Endothelial cell of umbilical vein (primary cell): ENCODE measurements at regions not wholly inside any gene's neighbourhood (a gene's known extent, or its start where the extent isn't known, plus 50 kb on each side); places are given as distances from the start of the nearest gene placed in this dataset.

ENCODE experiments used
- BruUV-seq: library from RNA; stranded (reverse); fragments of 400-500 nt; replicated peaks from 2 replicates; lab custom pipeline; 2021; lab: Mats Ljungman, UMichigan
- CTCF ChIA-PET: fragments of 300-600, 350-600 bp; sonication (Branson Sonifier 250); formaldehyde crosslinking; loops from one replicate; lab custom pipeline; 2021; ENCODE audit warnings: antibody characterized with exemption, inconsistent platforms; lab: Charles Lee
- POLR2A ChIA-PET: fragments of 300-600, 350-600 bp; sonication (Branson Sonifier 250); formaldehyde crosslinking; loops from one replicate; lab custom pipeline; 2021; ENCODE audit warnings: antibody characterized with exemption, inconsistent platforms; lab: Charles Lee
- DNase-seq: peaks from one replicate; pipeline ENCODE4 v3.0.0-alpha.2; 2011; ENCODE audit warnings: low read depth, low spot score
- FAIRE-seq: peaks from 2 replicates; lab custom pipeline; 2011; peaks lifted over from hg19 to GRCh38; lab: Jason Lieb, UNC
- H2AFZ ChIP-seq: 2 replicates; pipeline ENCODE4 v1.6.0; 2012; ENCODE audit warnings: low read depth, low read length, control low read depth, inconsistent platforms
- H3K27ac ChIP-seq: 2 replicates; pipeline ENCODE4 v1.5.1; 2011; ENCODE audit warnings: low read depth, mild to moderate bottlenecking, control low read depth, low read length, moderate library complexity; ENCODE audit not compliant: insufficient read depth
- H3K27me3 ChIP-seq, 2 experiments: 2 replicates each; pipeline versions ENCODE4 v1.6.0 to v1.6.1; 2011; ENCODE audit warnings: low read length in 2 of 2, mixed read lengths in 1 of 2; ENCODE audit not compliant: control insufficient read depth in 2 of 2, insufficient read depth in 2 of 2
- H3K36me3 ChIP-seq, 2 experiments: 2 replicates in 1 of 2; 3 replicates in 1 of 2; pipeline ENCODE4 v1.5.1; 2011; ENCODE audit warnings: low read length in 2 of 2, mild to moderate bottlenecking in 1 of 2, moderate library complexity in 1 of 2; ENCODE audit not compliant: control insufficient read depth in 2 of 2, insufficient read depth in 2 of 2; ENCODE audit errors: extremely low read depth in 1 of 2
- H3K4me1 ChIP-seq: 3 replicates; pipeline ENCODE4 v1.5.1; 2011; ENCODE audit warnings: mild to moderate bottlenecking, low read length; ENCODE audit not compliant: control insufficient read depth, insufficient read depth; ENCODE audit errors: extremely low read depth
- H3K4me2 ChIP-seq: 2 replicates; pipeline ENCODE4 v1.6.1; 2011; ENCODE audit warnings: low read length, control low read depth, mixed read lengths; ENCODE audit not compliant: insufficient read depth
- H3K4me3 ChIP-seq, 3 experiments: fragments of 200-600 bp in 1 of 3; sonication (generic), shearing (Covaris generic) in 1 of 3; replicated peaks in 1 of 3; 2 replicates each; pipeline ENCODE4 v1.5.1; 2011 to 2016; ENCODE audit warnings: control low read depth in 3 of 3, low read length in 3 of 3, mild to moderate bottlenecking in 2 of 3, inconsistent platforms in 1 of 3, low read depth in 1 of 3, moderate library complexity in 1 of 3; ENCODE audit not compliant: insufficient read depth in 1 of 3
- H3K79me2 ChIP-seq: 2 replicates; pipeline ENCODE4 v1.6.0; 2012; ENCODE audit warnings: low read length, inconsistent platforms; ENCODE audit not compliant: control insufficient read depth, insufficient read depth
- H3K9ac ChIP-seq: replicated peaks from 2 replicates; pipeline ENCODE3; 2011; ENCODE audit warnings: low read length, control low read depth; ENCODE audit not compliant: insufficient read depth; ENCODE audit errors: extremely low read depth
- H3K9me1 ChIP-seq: replicated peaks from 3 replicates; pipeline ENCODE4 v1.6.0; 2011; ENCODE audit warnings: mild to moderate bottlenecking, low read length; ENCODE audit not compliant: control insufficient read depth, insufficient read depth; ENCODE audit errors: extremely low read depth
- H3K9me3 ChIP-seq: replicated peaks from 2 replicates; pipeline ENCODE4 v1.5.1; 2012; ENCODE audit warnings: low read length, inconsistent platforms; ENCODE audit not compliant: control insufficient read depth, insufficient read depth
- H4K20me1 ChIP-seq: replicated peaks from 2 replicates; pipeline ENCODE3; 2011; ENCODE audit warnings: mild to moderate bottlenecking, low read length; ENCODE audit not compliant: control insufficient read depth, insufficient read depth; ENCODE audit errors: extremely low read depth
- CTCF ChIP-seq, 2 donors: IDR thresholded peaks; 1 replicate in 1 of 2; 2 replicates in 1 of 2; pipeline ENCODE4 v1.5.1; 2011; ENCODE audit warnings: low read length in 2 of 2, mild to moderate bottlenecking in 2 of 2, moderate library complexity in 2 of 2, control low read depth in 1 of 2, inconsistent platforms in 1 of 2, low read depth in 1 of 2; ENCODE audit not compliant: insufficient read depth in 1 of 2; ENCODE audit errors: extremely low read depth in 1 of 2
- EZH2 ChIP-seq: IDR thresholded peaks from 2 replicates; pipeline ENCODE4 v1.6.1; 2012; ENCODE audit warnings: borderline replicate concordance, low read depth, mild to moderate bottlenecking, moderate library complexity, low read length, inconsistent platforms; ENCODE audit not compliant: severe bottlenecking
- FOS ChIP-seq: IDR thresholded peaks from 2 replicates; pipeline ENCODE4 v1.6.1; 2011; ENCODE audit warnings: mild to moderate bottlenecking, low read length, moderate library complexity, borderline replicate concordance; ENCODE audit not compliant: insufficient read depth
- GATA2 ChIP-seq: IDR thresholded peaks from 2 replicates; pipeline ENCODE4 v1.7.0; 2011; ENCODE audit warnings: low read depth, mild to moderate bottlenecking, moderate library complexity, mixed read lengths, low read length; ENCODE audit not compliant: insufficient read length, insufficient read depth
- JUN ChIP-seq: IDR thresholded peaks from 2 replicates; pipeline ENCODE4 v1.6.1; 2011; ENCODE audit warnings: borderline replicate concordance, low read depth; ENCODE audit not compliant: insufficient read length, insufficient read depth
- MAX ChIP-seq: IDR thresholded peaks from 2 replicates; pipeline ENCODE4 v1.6.1; 2011; ENCODE audit not compliant: insufficient read depth, insufficient read length
- MYC ChIP-seq: IDR thresholded peaks from one replicate; pipeline ENCODE4 v1.6.1; 2011; ENCODE audit warnings: mild to moderate bottlenecking, low read depth, low read length
- POLR2A ChIP-seq: IDR thresholded peaks from 2 replicates; pipeline ENCODE4 v1.6.1; 2012; ENCODE audit warnings: low read depth, mild to moderate bottlenecking, control low read depth, low read length
- POLR2AphosphoS5 ChIP-seq: IDR thresholded peaks from 2 replicates; pipeline ENCODE4 v1.6.1; 2012; ENCODE audit warnings: low read depth, mild to moderate bottlenecking, control low read depth, low read length, moderate library complexity; ENCODE audit not compliant: insufficient read depth
- dilution Hi-C: fragments of 300-500 bp; cut with MboI; formaldehyde crosslinking; loops from one replicate; pipeline ENCODE4 v1.15.0; 2019; ENCODE audit warnings: low sequenced_read_pairs; ENCODE audit not compliant: extremely low pct_ligation_motif_present
- intact Hi-C: fragments of 100-400 bp; cut with micrococcal nuclease; formaldehyde crosslinking; loops from one replicate; pipeline ENCODE4 v1.10.0; 2022

GRCh38 chr4:178293601-178294000, 851.4 kb upstream of the AGA start:
- H3K36me3 ChIP-seq: no peaks in the 10 kb centered on the region
- dilution Hi-C loops (no loop called here), intact Hi-C loops (no loop called here)
- CTCF ChIA-PET: no interaction called here
- no peak overlapping the region for H3K4me2 ChIP-seq
- no peaks in the 10 kb centered on the region for H3K4me1 ChIP-seq
- no peaks in the 10 kb centered on the region for H4K20me1 ChIP-seq
- H3K9me1 ChIP-seq: no peaks in the 10 kb centered on the region
- no peaks in the 10 kb centered on the region for H3K79me2 ChIP-seq
- TF ChIP-seq MAX (no peak), POLR2AphosphoS5 (no peak), POLR2A (no peak), FOS (no peak), MYC (no peak), GATA2 (no peak), CTCF (IDR thresholded peaks at IDR 0.05; ENCODE audit: extremely low read depth in 1 of 2, insufficient read depth in 1 of 2, low read depth in 1 of 2, low read length in 2 of 2) (no peak), JUN (no peak), EZH2 (no peak)
- POLR2A ChIA-PET: no interaction called here
- BruUV-seq: no TSS peak
- H3K9me3 ChIP-seq: peaks cover 3% of the 10 kb centered on the region
- DNase-seq (no peak), FAIRE-seq (no peak)
- H2AFZ ChIP-seq: no peak overlapping the region
- H3K27ac ChIP-seq: no peak overlapping the region
- H3K4me3 ChIP-seq: no peak overlapping the region
- H3K9ac ChIP-seq: no peak overlapping the region
- no peaks in the 10 kb centered on the region for H3K27me3 ChIP-seq
